ENCODE measurements at regions not wholly inside any gene's neighbourhood (a gene's known extent, or its start where the extent isn't known, plus 50 kb on each side); places are given as distances from the start of the nearest gene placed in this dataset.
"Not testable (repeated sequence)": the region's sequence is repeated elsewhere in the genome, so short reads cannot be mapped to it uniquely, and the experiment has no call there.

GRCh38 chr4:148651991-148652390, 209.8 kb upstream of the NR3C2 start:
- no peak for DNase-seq (ENCODE audit: low spot score)

DNA sequence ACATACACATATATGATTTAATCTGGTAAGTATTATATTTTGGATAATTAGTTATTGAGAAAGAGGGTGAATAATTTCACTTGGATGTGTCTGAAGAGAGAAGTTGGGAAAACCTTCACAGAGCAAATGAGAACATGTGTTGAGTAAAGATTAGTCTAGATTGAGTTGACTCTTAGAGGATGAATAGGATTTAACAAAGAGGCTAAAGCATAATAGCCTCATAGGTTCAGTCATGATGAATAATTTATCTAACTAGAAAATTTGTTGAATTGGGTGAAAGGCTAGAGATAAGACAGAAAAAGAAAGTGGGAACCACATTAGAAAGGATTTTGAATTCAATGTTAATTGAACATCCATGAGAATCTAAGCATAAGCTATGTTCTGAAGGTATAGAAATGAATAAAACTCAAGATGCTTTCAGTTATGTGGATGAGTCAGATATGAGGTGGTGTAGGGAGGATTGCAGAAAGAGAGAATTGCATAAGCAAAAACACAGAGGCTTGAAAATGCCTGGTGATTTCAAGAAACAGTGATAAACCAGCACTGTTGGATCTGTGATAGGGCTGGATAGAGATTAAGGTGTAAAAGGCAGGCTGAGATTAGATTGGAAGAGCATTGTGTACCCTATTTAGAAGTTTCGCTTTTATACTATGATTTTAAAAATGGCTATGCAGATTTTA, 207.6 kb upstream of the NR3C2 start:
- DNase-seq (ENCODE audit: low spot score), result no peak

DNA sequence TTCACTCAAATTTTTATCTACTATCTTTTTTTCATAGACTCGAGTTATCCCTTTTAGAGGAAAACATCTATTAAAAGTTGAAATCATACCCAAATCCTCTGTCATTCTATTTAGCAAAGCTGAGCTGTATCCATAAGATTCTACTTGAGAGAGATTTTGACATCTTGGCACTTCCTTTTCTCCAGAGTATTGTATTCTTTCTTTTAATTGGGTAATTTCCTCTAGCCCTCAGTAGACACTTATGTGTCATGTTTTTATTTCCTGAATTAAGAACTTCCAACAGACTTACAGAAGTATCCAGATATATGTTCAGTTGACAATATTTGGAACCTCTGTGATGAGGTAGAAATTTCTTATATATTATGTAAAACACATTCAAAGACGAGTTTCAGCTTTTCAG, 201.6 kb upstream of the NR3C2 start:
- no peak for DNase-seq (ENCODE audit: low spot score)

DNA sequence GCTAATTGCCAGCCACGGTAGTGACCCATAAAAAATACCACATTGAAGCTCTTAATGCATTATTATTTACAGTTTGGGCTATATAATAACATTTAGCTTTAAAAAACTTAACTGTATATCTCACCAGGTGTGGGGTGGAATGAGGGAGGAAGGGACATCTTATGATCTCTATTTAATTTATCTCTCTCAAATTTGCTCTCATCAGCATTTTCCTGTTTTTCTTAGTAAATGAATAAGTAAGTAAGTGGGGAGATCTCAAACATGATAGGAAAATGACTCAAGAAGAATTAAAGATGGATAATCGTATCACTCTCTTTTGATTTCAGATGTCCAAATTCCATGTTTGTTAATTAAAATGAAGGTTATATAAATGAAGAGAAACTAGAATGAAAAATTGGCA, 200.7 kb upstream of the NR3C2 start:
- no peak for DNase-seq (ENCODE audit: low spot score)

- DNase-seq (ENCODE audit: low spot score), result not testable (repeated sequence)
Measured at GRCh38 chr4:148638079-148638478, 195.9 kb upstream of the NR3C2 start.

- DNase-seq (ENCODE audit: low spot score), result not testable (repeated sequence)
Measured at GRCh38 chr4:148637453-148637852, 195.2 kb upstream of the NR3C2 start.

DNA sequence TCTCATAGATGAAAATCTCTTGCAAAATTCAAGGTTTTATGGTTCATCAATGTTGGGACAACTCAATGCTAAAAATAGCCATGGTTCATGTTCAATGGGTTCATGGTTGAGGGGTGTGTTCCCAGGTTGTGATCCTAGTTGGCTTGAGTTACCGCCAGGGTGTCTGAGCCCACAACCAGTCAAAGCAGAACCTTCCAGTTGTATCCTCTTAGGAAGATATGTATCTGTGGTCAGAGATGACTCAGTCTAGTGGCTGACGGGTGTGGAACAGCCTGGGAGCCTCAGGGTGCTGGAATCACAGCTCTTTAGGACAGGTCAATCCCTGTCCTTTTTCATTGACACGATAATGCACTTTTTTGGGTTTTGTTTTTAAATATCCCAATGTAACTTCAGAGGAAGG, 192.3 kb upstream of the NR3C2 start:
- DNase-seq (ENCODE audit: low spot score), result no peak

GRCh38 chr4:148633720-148634119, 191.5 kb upstream of the NR3C2 start:
- DNase-seq (ENCODE audit: low spot score), result no peak

GRCh38 chr4:148632476-148632875, 190.3 kb upstream of the NR3C2 start:
- DNase-seq (ENCODE audit: low spot score), result no peak

- no peak for DNase-seq (ENCODE audit: low spot score)
Measured at GRCh38 chr4:148630051-148630450, 187.8 kb upstream of the NR3C2 start.

DNA sequence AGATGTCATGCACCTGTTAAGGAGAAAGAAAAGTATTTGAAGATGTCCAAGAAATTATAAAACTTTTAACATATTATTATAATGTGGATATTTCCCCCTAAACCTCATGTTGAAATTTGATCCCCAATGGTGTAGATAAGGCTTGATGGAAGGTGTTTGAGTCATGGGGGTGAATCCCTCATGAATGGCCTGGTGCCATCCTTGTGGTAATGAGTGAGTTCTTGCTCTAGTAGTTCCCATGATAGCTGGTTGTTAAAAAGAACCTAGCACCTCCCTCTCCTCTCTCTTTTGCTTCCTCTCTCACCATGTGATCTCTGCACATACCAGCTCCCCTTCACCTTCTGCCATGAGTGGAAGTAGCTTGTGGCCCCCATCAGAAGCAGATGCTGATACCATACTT, 176.6 kb upstream of the NR3C2 start:
- DNase-seq (ENCODE audit: low spot score), result no peak

GRCh38 chr4:148608968-148609367, 166.8 kb upstream of the NR3C2 start:
- no peak for DNase-seq (ENCODE audit: low spot score)

- DNase-seq (ENCODE audit: low spot score), result not testable (repeated sequence)
Measured at GRCh38 chr4:148598418-148599207, 156.4 kb upstream of the NR3C2 start.

- no peak for DNase-seq (ENCODE audit: low spot score)
Measured at GRCh38 chr4:148589182-148589581, 147.0 kb upstream of the NR3C2 start.

- no peak for DNase-seq (ENCODE audit: low spot score)
Measured at GRCh38 chr4:148575577-148575976, 133.4 kb upstream of the NR3C2 start.

DNA sequence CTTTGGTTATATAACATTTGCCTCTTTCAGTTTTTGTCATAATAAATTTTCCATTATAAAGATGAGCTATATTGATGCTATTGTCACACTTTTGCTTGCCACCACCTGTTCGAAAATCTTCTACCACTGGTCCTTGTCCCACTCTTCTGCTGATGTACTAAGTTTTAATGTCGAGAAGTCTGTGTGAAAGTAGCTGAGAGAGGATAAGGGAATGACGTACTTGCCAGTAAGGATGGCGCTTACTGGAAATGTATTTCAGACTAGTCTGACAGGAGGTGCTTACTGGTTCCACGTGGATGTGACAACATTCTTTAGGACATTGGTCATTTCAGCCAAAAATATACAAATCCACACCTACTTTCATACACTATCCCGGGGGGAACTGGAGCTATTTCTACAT, 132.7 kb upstream of the NR3C2 start:
- DNase-seq (ENCODE audit: low spot score), result no peak

GRCh38 chr4:148574502-148574901, 132.3 kb upstream of the NR3C2 start:
- no peak for DNase-seq (ENCODE audit: low spot score)

DNA sequence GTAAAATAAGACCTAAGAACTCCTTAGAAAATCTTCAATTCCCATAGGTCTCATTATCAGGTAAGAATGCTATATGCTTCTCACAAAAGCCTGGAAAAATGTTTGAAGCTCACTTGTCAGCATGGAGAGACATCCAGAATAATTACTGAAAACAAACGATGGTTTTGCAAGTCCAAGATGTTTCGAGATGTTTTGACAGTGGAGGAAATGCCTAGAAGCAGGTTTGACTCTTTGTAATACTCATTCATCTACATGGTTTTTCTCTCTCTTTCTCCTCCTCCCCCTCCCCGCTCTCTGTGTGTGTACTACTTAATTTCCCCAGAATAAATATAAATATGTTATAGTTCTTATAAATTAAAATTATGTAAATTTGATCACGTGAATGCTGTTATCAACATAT, 131.9 kb upstream of the NR3C2 start:
- no peak for DNase-seq (ENCODE audit: low spot score)

- DNase-seq (ENCODE audit: low spot score), result no peak
Measured at GRCh38 chr4:148573296-148573695, 131.1 kb upstream of the NR3C2 start.

- no peak for DNase-seq (ENCODE audit: low spot score)
Measured at GRCh38 chr4:148565801-148566200, 123.6 kb upstream of the NR3C2 start.

- no peak for DNase-seq (ENCODE audit: low spot score)
Measured at GRCh38 chr4:148563684-148564083, 121.5 kb upstream of the NR3C2 start.

GRCh38 chr4:148561467-148561866, 119.3 kb upstream of the NR3C2 start:
- DNase-seq (ENCODE audit: low spot score), result no peak

DNA sequence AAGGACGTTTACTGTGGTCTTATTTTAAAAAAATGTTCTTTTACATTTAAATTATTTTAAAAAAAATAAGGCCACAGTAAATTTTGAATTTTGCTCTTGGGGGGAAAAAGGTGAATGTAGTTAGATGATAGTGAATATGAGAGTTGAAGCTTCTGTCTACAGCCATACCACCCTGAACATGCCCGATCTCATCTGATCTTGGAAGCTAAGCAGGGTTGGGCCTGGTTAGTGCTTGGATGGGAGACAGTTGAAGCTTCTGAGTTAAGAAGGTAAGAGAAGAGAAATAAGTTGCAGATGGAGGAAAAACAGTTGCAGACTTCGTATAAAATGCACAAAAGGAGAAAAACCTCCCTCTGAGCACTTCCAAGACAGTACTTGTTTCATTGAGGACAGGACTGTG, 115.6 kb upstream of the NR3C2 start:
- DNase-seq (ENCODE audit: low spot score), result no peak

DNA sequence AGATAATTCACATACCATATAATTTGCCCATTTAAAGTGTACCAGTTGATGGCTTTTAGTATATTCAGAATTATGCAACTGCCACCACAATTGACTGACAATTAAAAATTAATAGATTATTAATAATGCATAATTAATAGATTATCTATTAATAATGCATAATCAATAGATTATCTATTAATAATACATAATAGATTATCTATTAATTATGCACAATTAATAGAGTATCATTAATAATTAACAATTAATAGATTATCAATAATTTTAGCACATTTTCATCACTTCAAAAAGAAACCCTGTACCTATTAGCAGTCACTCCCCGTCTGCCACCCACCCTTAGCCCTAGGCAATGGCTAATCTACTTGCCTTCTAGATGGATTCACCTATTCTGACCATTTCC, 108.6 kb upstream of the NR3C2 start:
- DNase-seq (ENCODE audit: low spot score), result no peak

All from mucosa of gallbladder (tissue), 1 donor.